A673 (cell line): ENCODE measurements at regions not wholly inside any gene's neighbourhood (a gene's known extent, or its start where the extent isn't known, plus 50 kb on each side); places are given as distances from the start of the nearest gene placed in this dataset.

Experiments
- EZH2 ChIP-seq: fragments of 200-600 bp; sonication (generic); IDR thresholded peaks from 2 replicates; pipeline ENCODE4 v1.6.1; 2017; ENCODE audit warnings: borderline replicate concordance, low read depth, mild to moderate bottlenecking, mixed read lengths, antibody characterized with exemption, low read length; ENCODE audit not compliant: poor library complexity, severe bottlenecking
- TF ChIP-seq, protein P1 (sequence below): fragments of 300-800, 200-600 bp; sonication (generic); conservative IDR thresholded peaks from 2 replicates; pipeline ENCODE4 v1.5.1; 2017; ENCODE audit warnings: low read depth, mild to moderate bottlenecking, antibody characterized with exemption, low read length, moderate library complexity, mixed read lengths

DNA sequence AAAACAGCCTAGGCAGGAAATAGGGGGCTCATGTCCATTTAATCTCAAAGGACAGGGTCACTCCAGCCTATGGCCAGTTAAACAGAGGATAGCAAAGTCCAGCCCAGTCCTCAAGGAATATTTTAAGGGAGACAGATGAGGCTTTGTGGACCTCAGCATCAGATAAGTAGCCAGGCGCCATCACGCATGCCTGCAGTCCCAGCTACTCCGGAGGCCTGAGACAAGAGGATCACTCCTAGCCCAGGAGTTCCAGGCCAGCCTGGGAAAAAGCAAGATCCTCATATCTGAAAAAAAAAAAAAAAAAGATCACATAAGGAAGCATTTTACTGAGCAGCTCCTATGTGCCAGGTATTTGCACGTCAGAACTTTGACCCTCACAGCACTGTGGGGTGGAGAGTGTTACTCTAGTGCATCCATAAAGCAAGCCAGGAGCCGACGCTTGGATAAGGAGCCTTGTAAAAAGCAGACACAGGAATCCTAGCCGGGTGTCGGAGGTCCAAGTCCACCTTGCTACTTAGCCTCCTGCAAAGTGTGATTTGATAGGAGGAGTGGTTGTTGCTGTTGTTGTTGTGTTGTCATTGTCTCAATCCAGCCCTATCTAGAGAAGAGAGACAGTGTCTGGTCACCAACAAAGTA is 61.8 kb upstream of the DOCK1 start:
- TF ChIP-seq EZH2 = no peak
- TF ChIP-seq, protein P1, sequence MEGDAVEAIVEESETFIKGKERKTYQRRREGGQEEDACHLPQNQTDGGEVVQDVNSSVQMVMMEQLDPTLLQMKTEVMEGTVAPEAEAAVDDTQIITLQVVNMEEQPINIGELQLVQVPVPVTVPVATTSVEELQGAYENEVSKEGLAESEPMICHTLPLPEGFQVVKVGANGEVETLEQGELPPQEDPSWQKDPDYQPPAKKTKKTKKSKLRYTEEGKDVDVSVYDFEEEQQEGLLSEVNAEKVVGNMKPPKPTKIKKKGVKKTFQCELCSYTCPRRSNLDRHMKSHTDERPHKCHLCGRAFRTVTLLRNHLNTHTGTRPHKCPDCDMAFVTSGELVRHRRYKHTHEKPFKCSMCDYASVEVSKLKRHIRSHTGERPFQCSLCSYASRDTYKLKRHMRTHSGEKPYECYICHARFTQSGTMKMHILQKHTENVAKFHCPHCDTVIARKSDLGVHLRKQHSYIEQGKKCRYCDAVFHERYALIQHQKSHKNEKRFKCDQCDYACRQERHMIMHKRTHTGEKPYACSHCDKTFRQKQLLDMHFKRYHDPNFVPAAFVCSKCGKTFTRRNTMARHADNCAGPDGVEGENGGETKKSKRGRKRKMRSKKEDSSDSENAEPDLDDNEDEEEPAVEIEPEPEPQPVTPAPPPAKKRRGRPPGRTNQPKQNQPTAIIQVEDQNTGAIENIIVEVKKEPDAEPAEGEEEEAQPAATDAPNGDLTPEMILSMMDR = no peak
